ENCODE measurements at regions not wholly inside any gene's neighbourhood (a gene's known extent, or its start where the extent isn't known, plus 50 kb on each side); places are given as distances from the start of the nearest gene placed in this dataset.

DNA sequence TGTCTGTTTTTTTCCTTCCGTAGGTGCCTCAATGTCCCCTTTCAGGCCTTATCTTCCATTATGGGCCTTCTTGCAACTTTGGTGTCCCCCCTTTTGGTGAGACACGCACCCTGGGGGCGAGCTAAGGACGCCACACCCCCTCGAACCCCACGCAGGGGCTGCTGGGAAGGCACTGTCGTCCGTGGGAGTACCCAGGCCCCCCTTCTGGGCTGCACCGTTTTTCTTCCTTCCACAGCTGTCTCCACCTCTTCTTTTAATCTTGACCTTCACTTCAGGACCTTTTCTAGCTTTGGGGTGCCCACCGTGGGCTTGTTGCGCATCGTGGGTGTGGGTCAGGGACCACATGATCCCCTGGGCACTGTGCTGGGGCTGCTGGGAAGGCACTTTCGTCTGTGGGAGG lies 271.8 kb downstream of the ALG10 start:
- DNase-seq: no peak

DNA sequence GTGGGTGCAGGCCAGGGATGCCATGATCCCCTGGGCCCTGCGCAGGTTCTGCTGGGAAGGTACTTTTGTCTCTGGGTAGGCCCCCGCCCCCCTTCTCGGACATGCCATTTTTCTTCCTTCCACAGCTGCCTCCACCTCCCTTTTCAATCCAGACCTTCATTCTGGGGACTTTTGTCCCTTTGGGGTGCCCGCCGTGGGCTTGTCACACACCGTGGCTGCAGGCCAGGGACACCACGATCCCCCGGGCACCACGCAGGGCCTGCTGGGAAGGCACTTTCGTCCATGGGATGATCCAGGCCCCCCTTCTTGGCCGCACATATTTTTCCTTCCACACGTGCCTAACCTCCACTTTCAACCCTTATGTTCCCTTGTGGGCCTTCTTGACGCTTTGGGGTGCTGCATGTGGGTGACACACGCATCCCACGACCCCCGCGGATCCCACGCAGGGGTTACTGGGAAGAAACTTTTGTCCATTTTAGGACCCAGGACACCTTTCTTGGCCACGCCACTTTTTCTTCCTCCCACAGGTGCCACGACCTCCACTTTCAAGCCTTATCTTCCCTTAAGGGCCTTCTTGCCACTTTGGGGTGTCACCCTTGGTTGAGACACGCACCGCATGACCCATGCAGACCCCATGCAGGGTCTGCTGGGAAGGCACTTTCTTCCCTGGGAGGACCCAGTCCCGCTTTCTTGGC lies 272.5 kb downstream of the ALG10 start:
- no peak for DNase-seq

- no peak for DNase-seq
Observed at GRCh38 chr12:34295366-34296142, 273.3 kb downstream of the ALG10 start.

- no peak for DNase-seq
Observed at GRCh38 chr12:34296143-34297041, 274.1 kb downstream of the ALG10 start.

GRCh38 chr12:34297126-34297789 lies 275.0 kb downstream of the ALG10 start:
- no peak for DNase-seq

DNA sequence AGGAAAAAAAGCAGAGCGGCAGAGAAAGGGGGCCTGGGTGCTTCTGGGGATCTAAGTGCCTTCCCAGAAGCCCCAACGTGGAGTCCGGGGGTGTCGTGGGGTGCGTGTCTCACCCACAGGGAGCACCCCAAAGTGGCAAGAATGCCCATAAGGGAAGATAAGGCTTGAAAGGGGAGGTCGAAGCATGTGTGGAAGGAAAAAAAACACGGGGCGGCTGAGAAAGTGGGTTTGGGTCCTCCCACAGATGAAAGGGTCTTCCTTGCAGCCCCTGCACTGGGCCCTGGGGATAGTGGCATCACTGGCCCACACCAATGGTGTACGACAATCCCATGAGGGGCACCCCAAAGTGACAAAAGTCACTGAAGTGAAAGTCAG lies 275.5 kb downstream of the ALG10 start:
- DNase-seq: no peak

DNA sequence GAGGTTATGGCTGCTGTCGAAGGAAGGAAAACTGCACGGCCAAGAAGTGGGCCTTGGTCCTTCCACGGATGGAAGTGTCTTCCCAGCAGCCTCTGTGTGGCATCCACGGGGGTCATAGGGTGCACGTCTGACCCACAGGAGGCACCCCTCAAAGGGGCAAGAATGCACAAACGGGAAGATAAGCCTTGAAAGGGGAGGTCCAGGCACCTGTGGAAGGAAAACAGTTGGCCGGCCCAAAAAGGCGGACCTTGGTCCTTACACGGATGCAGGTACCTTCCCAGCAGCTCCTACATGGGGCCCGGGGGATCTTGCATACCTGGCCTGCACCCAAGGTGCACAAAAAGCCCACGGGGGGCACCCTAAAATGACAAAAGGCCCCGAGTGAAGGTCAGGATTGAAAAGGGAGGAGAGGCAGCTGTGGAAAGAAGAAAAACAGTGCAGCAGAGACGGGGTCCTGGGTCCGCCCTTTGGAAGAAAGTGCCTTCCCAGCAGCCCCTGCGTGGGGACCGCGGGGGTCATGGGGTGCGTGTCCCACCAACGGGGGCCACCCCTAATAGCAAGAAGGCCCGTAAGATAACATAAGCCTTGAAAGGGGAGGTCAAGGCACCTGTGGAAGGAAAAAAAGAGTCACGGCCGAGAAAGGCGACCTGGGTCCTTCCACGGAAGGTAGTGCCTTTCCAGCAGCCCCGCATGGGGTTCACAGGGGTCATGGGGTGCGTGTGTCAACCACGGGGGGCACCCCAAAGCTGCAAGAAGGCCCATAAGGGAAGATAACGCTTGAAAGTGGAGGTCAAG lies 276.1 kb downstream of the ALG10 start:
- DNase-seq: no peak

DNA sequence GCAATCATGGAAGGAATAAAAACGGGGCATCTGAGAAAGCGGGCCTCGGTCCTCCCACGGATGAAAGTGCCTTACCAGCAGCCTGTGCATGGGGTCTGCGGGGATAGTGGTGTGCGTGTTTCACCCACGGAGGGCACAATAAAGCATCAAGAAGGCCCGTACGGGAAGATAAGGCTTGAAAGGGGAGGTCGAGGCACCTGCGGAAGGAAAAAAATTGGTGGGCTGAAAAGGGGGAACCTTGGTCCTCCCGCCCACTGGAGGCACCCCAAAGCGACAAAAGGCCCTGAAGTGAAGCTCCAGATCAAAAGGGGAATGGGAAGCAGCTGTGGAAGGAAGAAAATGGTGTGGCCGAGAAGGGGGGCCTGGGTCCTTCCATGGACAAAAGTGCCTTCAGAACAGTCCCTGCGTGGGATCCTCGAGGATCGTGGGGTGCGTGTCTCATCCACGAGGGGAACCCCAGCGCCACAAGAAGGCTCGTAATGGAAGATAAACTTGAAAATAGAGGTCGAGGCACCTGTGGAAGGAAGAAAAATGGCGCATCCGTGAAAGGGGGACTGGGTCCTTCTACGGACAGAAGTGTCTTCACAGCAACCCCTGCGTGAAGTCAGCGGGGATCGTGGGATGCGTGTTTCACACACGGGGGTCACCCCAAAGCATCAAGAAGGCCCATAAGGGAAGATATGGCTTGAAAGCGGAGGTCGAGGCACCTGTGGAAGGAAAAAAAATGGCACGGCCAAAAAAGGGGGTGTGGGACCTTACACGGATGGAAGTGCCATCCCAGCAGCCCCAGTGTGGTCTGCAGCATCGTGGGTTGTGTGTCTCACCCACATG lies 276.9 kb downstream of the ALG10 start:
- no peak for DNase-seq

- DNase-seq: no peak
Observed at GRCh38 chr12:34299802-34300193, 277.5 kb downstream of the ALG10 start.

DNA sequence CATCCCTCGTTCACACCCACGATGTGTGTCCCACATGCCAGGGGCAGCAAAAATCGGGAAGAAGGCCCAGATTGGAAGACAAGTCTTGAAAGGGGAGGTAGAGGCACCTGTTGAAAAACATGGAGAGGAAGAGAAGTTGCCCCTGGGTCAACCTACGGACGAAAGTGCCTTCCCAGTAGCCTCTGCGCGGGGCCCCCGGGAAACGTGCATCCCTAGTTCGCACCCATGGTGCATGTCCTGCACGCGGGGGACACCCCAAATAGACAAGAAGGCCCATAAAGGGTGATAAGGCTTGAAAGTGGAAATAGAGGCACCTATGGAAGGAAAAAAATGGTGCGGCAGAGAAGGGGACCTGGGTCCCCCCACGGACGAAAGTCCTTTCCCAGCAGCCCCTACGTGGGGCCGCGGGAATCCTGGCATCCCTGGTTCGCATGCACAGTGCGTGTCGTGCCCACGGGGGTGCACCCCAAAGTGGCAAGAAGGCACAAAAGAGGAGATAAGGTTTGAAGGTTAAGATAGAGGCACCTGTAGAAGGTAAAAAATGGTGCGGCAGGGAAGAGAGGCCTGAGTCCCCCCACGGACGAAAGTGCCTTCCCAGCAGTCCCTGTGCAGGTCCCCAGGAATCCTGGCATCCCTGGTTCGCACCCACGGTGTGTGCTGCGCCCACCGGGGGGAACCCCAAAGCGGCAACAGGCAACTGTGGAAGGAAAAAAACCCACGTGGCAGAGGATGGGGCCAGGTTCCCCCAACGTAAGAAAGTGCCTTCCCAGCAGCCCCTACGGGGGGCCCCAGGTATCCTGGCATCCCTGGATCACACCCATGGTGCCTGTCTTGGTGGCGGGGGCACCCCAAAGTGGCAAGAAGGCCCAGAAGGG lies 278.3 kb downstream of the ALG10 start:
- no peak for DNase-seq

DNA sequence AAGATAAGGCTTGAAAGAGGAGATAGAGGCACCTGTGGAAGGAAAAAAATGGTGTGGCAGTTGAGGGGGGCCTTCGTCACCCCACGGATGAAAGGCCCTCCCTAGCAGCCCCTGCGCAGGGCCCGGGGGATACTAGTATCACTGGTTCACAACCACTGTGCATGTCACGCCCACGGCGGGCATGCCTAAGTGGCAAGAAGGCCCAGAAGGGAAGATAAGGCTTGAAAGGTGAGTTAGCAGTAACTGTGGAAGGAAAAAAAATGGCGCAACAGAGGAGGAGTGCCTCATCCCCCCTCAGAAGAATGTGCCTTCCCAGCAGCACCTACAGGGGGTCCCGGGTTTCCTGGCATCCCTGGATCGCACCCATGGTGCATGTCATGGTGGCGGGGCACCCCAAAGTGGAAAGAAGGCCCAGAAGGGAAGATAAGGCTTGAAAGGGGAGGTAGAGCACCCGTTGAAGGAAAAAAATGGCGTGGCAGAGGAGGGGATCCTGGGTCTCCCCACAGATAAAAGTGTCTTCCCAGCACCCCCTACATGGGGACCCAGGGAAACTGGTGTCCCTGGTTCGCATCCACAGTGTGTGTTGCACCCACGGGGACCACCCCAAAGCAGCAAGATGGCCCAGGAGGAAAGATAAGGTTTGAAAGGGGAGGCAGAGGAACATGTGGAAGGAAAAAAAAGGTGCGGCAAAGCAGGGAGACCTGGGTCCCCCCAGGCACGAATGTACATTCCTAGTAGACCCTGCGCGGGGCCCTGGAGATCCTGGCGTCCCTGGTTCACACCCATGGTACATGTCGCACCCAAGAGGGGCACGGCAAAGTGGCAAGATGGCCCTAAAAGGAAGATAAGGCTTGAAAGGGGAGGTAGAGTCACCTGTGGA lies 279.2 kb downstream of the ALG10 start:
- no peak for DNase-seq

GRCh38 chr12:34302131-34302885 lies 280.0 kb downstream of the ALG10 start:
- no peak for DNase-seq

GRCh38 chr12:34303091-34303870 lies 281.0 kb downstream of the ALG10 start:
- DNase-seq: no peak

DNA sequence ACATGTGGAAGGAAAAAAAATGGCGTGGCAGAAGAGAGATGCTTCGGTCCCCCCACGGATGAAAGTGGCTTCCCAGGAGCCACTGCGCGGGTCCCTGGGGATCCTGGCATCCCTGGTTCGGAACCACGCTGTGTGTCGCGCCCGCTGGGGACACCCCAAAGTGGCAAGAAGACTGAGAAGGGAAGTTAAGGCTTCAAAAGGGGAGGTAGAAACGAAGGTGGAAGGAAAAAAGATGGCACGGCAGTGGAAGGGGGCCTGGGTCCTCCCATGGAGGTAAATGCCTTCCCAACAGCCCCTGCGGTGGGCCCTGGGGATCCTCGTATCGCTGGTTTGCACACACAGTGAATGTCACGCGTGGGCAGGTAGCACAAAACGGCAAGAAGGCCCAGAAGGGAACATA lies 281.7 kb downstream of the ALG10 start:
- no peak for DNase-seq

- DNase-seq: no peak
Observed at GRCh38 chr12:34304546-34304945, 282.2 kb downstream of the ALG10 start.

GRCh38 chr12:34305176-34305575 lies 282.9 kb downstream of the ALG10 start:
- no peak for DNase-seq

- no peak for DNase-seq
Observed at GRCh38 chr12:34306133-34306830, 284.0 kb downstream of the ALG10 start.

Measured in Kasumi-1 (cell line).